GM23248 (cell line): ENCODE measurements at regions not wholly inside any gene's neighbourhood (a gene's known extent, or its start where the extent isn't known, plus 50 kb on each side); places are given as distances from the start of the nearest gene placed in this dataset.

Experiments
- EZH2 ChIP-seq: fragments of 200-600 bp; sonication (generic); IDR thresholded peaks from 2 replicates; pipeline ENCODE4 v1.6.1; 2018; ENCODE audit warnings: antibody characterized with exemption, mild to moderate bottlenecking; ENCODE audit not compliant: insufficient read depth, poor library complexity, severe bottlenecking
- EZH2phosphoT487 ChIP-seq: fragments of 200-600 bp; sonication (generic); IDR thresholded peaks from 2 replicates; pipeline ENCODE4 v1.6.1; 2018; ENCODE audit warnings: antibody characterized with exemption, moderate library complexity, mild to moderate bottlenecking, low read depth; ENCODE audit not compliant: insufficient read depth

DNA sequence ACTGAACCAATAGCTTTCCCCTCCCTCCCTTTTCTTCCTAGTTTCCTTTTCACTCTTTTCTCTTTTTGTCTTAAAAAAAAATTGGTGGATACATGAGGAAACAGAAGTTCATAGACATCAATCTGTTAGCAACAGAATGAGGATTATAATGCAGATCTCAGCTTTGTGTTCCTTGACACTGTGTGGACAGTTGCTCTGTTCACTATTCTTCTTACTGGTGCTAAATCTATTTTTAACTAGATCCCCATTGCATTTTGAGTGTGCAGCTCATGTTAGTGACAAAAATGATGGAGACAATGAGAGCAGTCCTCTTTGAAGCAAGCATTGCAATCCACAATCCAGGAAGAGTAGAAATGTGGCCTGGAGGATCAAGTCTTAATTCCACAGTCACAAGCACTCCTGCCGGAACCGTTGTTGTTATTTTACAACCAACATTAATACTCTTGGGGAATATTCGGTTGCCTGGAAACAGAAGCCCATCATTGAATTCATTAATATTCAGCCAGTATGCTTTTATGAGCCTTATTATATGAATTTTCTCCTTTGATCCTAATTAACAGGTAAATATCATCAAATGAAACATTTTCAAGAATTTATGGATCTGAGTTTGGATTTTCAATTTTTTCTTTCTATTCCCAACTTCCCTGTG lies 1016.8 kb downstream of the NTRK3 start:
- TF ChIP-seq EZH2 (no peak), EZH2phosphoT487 (no peak)
